ENCODE measurements at regions not wholly inside any gene's neighbourhood (a gene's known extent, or its start where the extent isn't known, plus 50 kb on each side); places are given as distances from the start of the nearest gene placed in this dataset.
"Not testable (repeated sequence)": the region's sequence is repeated elsewhere in the genome, so short reads cannot be mapped to it uniquely, and the experiment has no call there.

GRCh38 chr1:14267991-14268390 is 330.5 kb upstream of the KAZN start:
- no peaks in the 10 kb centered on the region for H3K9me3 ChIP-seq (ENCODE audit: control insufficient read depth in 2 of 3, insufficient read depth in 1 of 3, low read length in 3 of 3)
- DNase-seq (no peak), FAIRE-seq (no peak)
- intact Hi-C loops (cut with DNase I): no loop called here
- peaks cover 0 to 4% (median 0%) of the 10 kb centered on the region in 3 donors for H3K4me1 ChIP-seq (ENCODE audit: control insufficient read depth in 2 of 3, insufficient read depth in 2 of 3, low read depth in 1 of 3, low read length in 3 of 3)
- no peak overlapping the region for H3K9ac ChIP-seq (ENCODE audit: low read length in 3 of 3)
- H3K27ac ChIP-seq (ENCODE audit: low read depth in 2 of 2, low read length in 2 of 2): no peak overlapping the region
- H3K4me3 ChIP-seq (ENCODE audit: low read length in 3 of 3): no peak overlapping the region
- H3K36me3 ChIP-seq (ENCODE audit: control insufficient read depth in 2 of 3, insufficient read depth in 3 of 3, low read length in 3 of 3): no peaks in the 10 kb centered on the region
- no peak for TF ChIP-seq CTCF (IDR thresholded peaks at IDR 0.05; ENCODE audit: borderline replicate concordance, extremely low read depth, insufficient read depth)
- no peaks in the 10 kb centered on the region for H3K27me3 ChIP-seq (ENCODE audit: control insufficient read depth, insufficient read depth, low read length)

GRCh38 chr1:14270821-14271220 is 327.7 kb upstream of the KAZN start:
- Histone ChIP-seq H3K4me1 (ENCODE audit: control insufficient read depth in 2 of 3, insufficient read depth in 2 of 3, low read depth in 1 of 3, low read length in 3 of 3) (no peaks in the 10 kb centered on the region), H3K27ac (ENCODE audit: low read depth in 2 of 2, low read length in 2 of 2) (no peak overlapping the region), H3K9me3 (ENCODE audit: control insufficient read depth in 2 of 3, insufficient read depth in 1 of 3, low read length in 3 of 3) (no peaks in the 10 kb centered on the region), H3K4me3 (ENCODE audit: low read length in 3 of 3) (no peak overlapping the region), H3K9ac (ENCODE audit: low read length in 3 of 3) (no peak overlapping the region), H3K27me3 (ENCODE audit: control insufficient read depth, insufficient read depth, low read length) (no peaks in the 10 kb centered on the region), H3K36me3 (ENCODE audit: control insufficient read depth in 2 of 3, insufficient read depth in 3 of 3, low read length in 3 of 3) (no peaks in the 10 kb centered on the region)
- DNase-seq: no peak
- TF ChIP-seq CTCF (IDR thresholded peaks at IDR 0.05; ENCODE audit: borderline replicate concordance, extremely low read depth, insufficient read depth): no peak
- FAIRE-seq: no peak
- intact Hi-C loops (cut with DNase I): no loop called here

GRCh38 chr1:14273811-14274210 is 324.7 kb upstream of the KAZN start:
- Histone ChIP-seq H3K4me1 (ENCODE audit: control insufficient read depth in 2 of 3, insufficient read depth in 2 of 3, low read depth in 1 of 3, low read length in 3 of 3) (no peaks in the 10 kb centered on the region), H3K4me3 (ENCODE audit: low read length in 3 of 3) (no peak overlapping the region), H3K27ac (ENCODE audit: low read depth in 2 of 2, low read length in 2 of 2) (no peak overlapping the region), H3K36me3 (ENCODE audit: control insufficient read depth in 2 of 3, insufficient read depth in 3 of 3, low read length in 3 of 3) (no peaks in the 10 kb centered on the region), H3K9ac (ENCODE audit: low read length in 3 of 3) (no peak overlapping the region), H3K27me3 (ENCODE audit: control insufficient read depth, insufficient read depth, low read length) (no peaks in the 10 kb centered on the region), H3K9me3 (ENCODE audit: control insufficient read depth in 2 of 3, insufficient read depth in 1 of 3, low read length in 3 of 3) (no peaks in the 10 kb centered on the region)
- no peak for DNase-seq
- intact Hi-C loops (cut with DNase I): no loop called here
- no peak for FAIRE-seq
- TF ChIP-seq CTCF (IDR thresholded peaks at IDR 0.05; ENCODE audit: borderline replicate concordance, extremely low read depth, insufficient read depth): no peak

- H3K36me3 ChIP-seq (ENCODE audit: control insufficient read depth in 2 of 3, insufficient read depth in 3 of 3, low read length in 3 of 3); H3K27me3 ChIP-seq (ENCODE audit: control insufficient read depth, insufficient read depth, low read length); H3K4me1 ChIP-seq (ENCODE audit: control insufficient read depth in 2 of 3, insufficient read depth in 2 of 3, low read depth in 1 of 3, low read length in 3 of 3); H3K27ac ChIP-seq (ENCODE audit: low read depth in 2 of 2, low read length in 2 of 2); intact Hi-C loops (cut with DNase I); H3K9ac ChIP-seq (ENCODE audit: low read length in 3 of 3); DNase-seq; H3K4me3 ChIP-seq (ENCODE audit: low read length in 3 of 3); FAIRE-seq; H3K9me3 ChIP-seq (ENCODE audit: control insufficient read depth in 2 of 3, insufficient read depth in 1 of 3, low read length in 3 of 3): not testable (repeated sequence)
Measured at GRCh38 chr1:14279891-14280290, 318.6 kb upstream of the KAZN start.
